H1 (cell line): ENCODE measurements at regions not wholly inside any gene's neighbourhood (a gene's known extent, or its start where the extent isn't known, plus 50 kb on each side); places are given as distances from the start of the nearest gene placed in this dataset.

Experiments
- CTCF ChIA-PET: fragments of 300-600 bp; sonication (Branson Sonifier 250); formaldehyde crosslinking; loops from one replicate; lab custom pipeline; 2021; ENCODE audit not compliant: partially characterized antibody; lab: Charles Lee
- POLR2A ChIA-PET: fragments of 300-600 bp; sonication (Branson Sonifier 250); formaldehyde crosslinking; loops from one replicate; lab custom pipeline; 2021; ENCODE audit warnings: inconsistent platforms; ENCODE audit not compliant: partially characterized antibody; lab: Charles Lee
- DNase-seq, 2 experiments: peaks; one replicate each; pipeline versions ENCODE4 v3.0.0 to v3.0.0-alpha.2; 2010 to 2022; ENCODE audit warnings: low spot score in 2 of 2, low read depth in 1 of 2, mixed read lengths in 1 of 2
- FAIRE-seq: peaks from 2 replicates; lab custom pipeline; 2011; peaks lifted over from hg19 to GRCh38; lab: Jason Lieb, UNC
- H2AFZ ChIP-seq: 2 replicates; pipeline ENCODE4 v1.8.1; 2012; ENCODE audit warnings: low read length, inconsistent platforms
- H2AK5ac ChIP-seq: 2 replicates; pipeline ENCODE4 v1.6.1; 2013; ENCODE audit warnings: low read depth, low read length
- H2BK120ac ChIP-seq: replicated peaks from 2 replicates; pipeline ENCODE3; 2013; ENCODE audit warnings: low read depth, low read length, inconsistent platforms
- H2BK12ac ChIP-seq: 2 replicates; pipeline ENCODE4 v1.6.1; 2013; ENCODE audit warnings: low read depth, low read length
- H2BK15ac ChIP-seq: 2 replicates; pipeline ENCODE4 v1.6.1; 2013; ENCODE audit warnings: low read length
- H2BK20ac ChIP-seq: 2 replicates; pipeline ENCODE4 v1.6.1; 2013; ENCODE audit warnings: low read length
- H2BK5ac ChIP-seq: 2 replicates; pipeline ENCODE4 v1.6.1; 2013; ENCODE audit warnings: low read depth, low read length
- H3K14ac ChIP-seq: 2 replicates; pipeline ENCODE4 v1.6.1; 2013; ENCODE audit warnings: inconsistent platforms; ENCODE audit not compliant: insufficient read length
- H3K18ac ChIP-seq: 2 replicates; pipeline ENCODE4 v1.6.1; 2013; ENCODE audit warnings: low read length; ENCODE audit errors: extremely low read depth
- H3K23ac ChIP-seq: 2 replicates; pipeline ENCODE4 v1.6.1; 2013; ENCODE audit warnings: inconsistent platforms; ENCODE audit not compliant: insufficient read length
- H3K23me2 ChIP-seq: 2 replicates; pipeline ENCODE4 v1.6.1; 2013; ENCODE audit warnings: low read depth, low read length
- H3K27ac ChIP-seq: 2 replicates; pipeline ENCODE4 v1.6.1; 2011; ENCODE audit warnings: low read depth, low read length, inconsistent platforms
- H3K27me3 ChIP-seq, 4 experiments: replicated peaks in 1 of 4; 1 replicate in 1 of 4; 2 replicates in 3 of 4; pipeline versions ENCODE4 v1.6.1 to v1.8.1; 2011 to 2013; ENCODE audit warnings: low read length in 3 of 4, mild to moderate bottlenecking in 3 of 4, inconsistent platforms in 2 of 4, mixed read lengths in 2 of 4, moderate library complexity in 1 of 4; ENCODE audit not compliant: control insufficient read depth in 3 of 4, insufficient read depth in 3 of 4; ENCODE audit errors: extremely low read depth in 1 of 4
- H3K36me3 ChIP-seq, 4 experiments: 2 replicates each; pipeline versions ENCODE4 v1.6.1 to v1.8.1; 2011 to 2013; ENCODE audit warnings: mild to moderate bottlenecking in 4 of 4, low read length in 3 of 4, moderate library complexity in 2 of 4, control low read depth in 1 of 4, inconsistent platforms in 1 of 4; ENCODE audit not compliant: insufficient read depth in 4 of 4, control insufficient read depth in 2 of 4
- H3K4ac ChIP-seq: replicated peaks from 2 replicates; pipeline ENCODE3; 2013; ENCODE audit warnings: low read length, low read depth, mixed read lengths, inconsistent platforms; ENCODE audit not compliant: insufficient read length
- H3K4me1 ChIP-seq, 4 experiments: replicated peaks in 1 of 4; 1 replicate in 1 of 4; 2 replicates in 3 of 4; pipeline versions ENCODE4 v1.6.1 to v1.8.1; 2011 to 2013; ENCODE audit warnings: low read length in 3 of 4, inconsistent platforms in 2 of 4, mixed read lengths in 1 of 4; ENCODE audit not compliant: insufficient read depth in 4 of 4, control insufficient read depth in 3 of 4
- H3K4me2 ChIP-seq, 2 experiments: 2 replicates each; pipeline versions ENCODE4 v1.6.1 to v1.8.1; 2011 to 2013; ENCODE audit warnings: low read depth in 2 of 2, low read length in 2 of 2, control low read depth in 1 of 2, inconsistent platforms in 1 of 2, mild to moderate bottlenecking in 1 of 2; ENCODE audit not compliant: insufficient read depth in 1 of 2
- H3K4me3 ChIP-seq, 4 experiments: fragments of 200-600, 300-600 bp in 1 of 4; sonication (generic), shearing (Covaris generic), sonication (Bioruptor Twin) in 1 of 4; 2 replicates each; pipeline versions ENCODE4 v1.5.1 to v1.8.1; 2011 to 2016; ENCODE audit warnings: low read length in 4 of 4, low read depth in 3 of 4, control low read depth in 2 of 4, inconsistent platforms in 2 of 4, mild to moderate bottlenecking in 2 of 4, mixed read lengths in 1 of 4, moderate library complexity in 1 of 4; ENCODE audit not compliant: insufficient read depth in 2 of 4; ENCODE audit errors: extremely low read depth in 1 of 4
- H3K56ac ChIP-seq: replicated peaks from 2 replicates; pipeline ENCODE3; 2013; ENCODE audit warnings: low read depth, mild to moderate bottlenecking, mixed read lengths, low read length, inconsistent platforms; ENCODE audit not compliant: insufficient read length
- H3K79me1 ChIP-seq: 2 replicates; pipeline ENCODE4 v1.6.1; 2013; ENCODE audit warnings: low read depth, low read length, control low read depth
- H3K79me2 ChIP-seq, 2 experiments: 2 replicates each; pipeline versions ENCODE4 v1.6.1 to v1.8.1; 2012 to 2013; ENCODE audit warnings: low read length in 2 of 2, mild to moderate bottlenecking in 2 of 2, inconsistent platforms in 1 of 2; ENCODE audit not compliant: insufficient read depth in 2 of 2, control insufficient read depth in 1 of 2
- H3K9ac ChIP-seq, 4 experiments: replicated peaks in 1 of 4; 1 replicate in 1 of 4; 2 replicates in 3 of 4; pipeline versions ENCODE4 v1.6.1 to v1.8.1; 2011 to 2013; ENCODE audit warnings: low read depth in 3 of 4, low read length in 3 of 4, control low read depth in 2 of 4, mild to moderate bottlenecking in 2 of 4, moderate library complexity in 2 of 4, inconsistent platforms in 1 of 4; ENCODE audit errors: extremely low read depth in 1 of 4
- H3K9me3 ChIP-seq, 2 experiments: 2 replicates each; pipeline versions ENCODE4 v1.6.1 to v1.8.1; 2012 to 2013; ENCODE audit warnings: mild to moderate bottlenecking in 2 of 2, moderate library complexity in 2 of 2, control low read depth in 1 of 2, inconsistent platforms in 1 of 2, low read depth in 1 of 2, low read length in 1 of 2, mixed read lengths in 1 of 2; ENCODE audit not compliant: insufficient read depth in 2 of 2
- H4K20me1 ChIP-seq, 2 experiments: replicated peaks in 1 of 2; 2 replicates each; pipeline versions ENCODE3 to v1.8.1; 2011 to 2013; ENCODE audit warnings: inconsistent platforms in 2 of 2, low read length in 2 of 2, mild to moderate bottlenecking in 1 of 2; ENCODE audit not compliant: insufficient read depth in 2 of 2, control insufficient read depth in 1 of 2
- H4K5ac ChIP-seq: 2 replicates; pipeline ENCODE4 v1.6.1; 2013; ENCODE audit warnings: low read length, low read depth, mixed read lengths, inconsistent platforms; ENCODE audit not compliant: insufficient read length
- H4K8ac ChIP-seq: 2 replicates; pipeline ENCODE4 v1.8.0; 2013; ENCODE audit warnings: mild to moderate bottlenecking, moderate library complexity, low read length, inconsistent platforms; ENCODE audit not compliant: insufficient read depth; ENCODE audit errors: extremely low read depth
- H4K91ac ChIP-seq: replicated peaks from 2 replicates; pipeline ENCODE3; 2013; ENCODE audit warnings: low read length, mixed read lengths, inconsistent platforms; ENCODE audit not compliant: insufficient read length
- CTCF ChIP-seq, 3 experiments: IDR thresholded peaks; 1 replicate in 2 of 3; 2 replicates in 1 of 3; pipeline versions ENCODE4 v1.5.1 to v1.6.1; 2011; ENCODE audit warnings: low read length in 3 of 3, mild to moderate bottlenecking in 3 of 3, inconsistent platforms in 2 of 3, low read depth in 1 of 3, moderate library complexity in 1 of 3; ENCODE audit not compliant: insufficient read depth in 1 of 3; ENCODE audit errors: control extremely low read depth in 1 of 3
- EZH2 ChIP-seq: fragments of 200-600 bp; sonication (generic); IDR thresholded peaks from 2 replicates; pipeline ENCODE4 v1.7.1; 2012; ENCODE audit warnings: low read depth, mild to moderate bottlenecking, moderate library complexity, low read length, inconsistent platforms; ENCODE audit not compliant: severe bottlenecking
- HDAC6 ChIP-seq: IDR thresholded peaks from one replicate; pipeline ENCODE4 v1.7.1; 2012; ENCODE audit warnings: low read depth, mild to moderate bottlenecking, inconsistent platforms, low read length, moderate library complexity
- JUND ChIP-seq: IDR thresholded peaks from 2 replicates; pipeline ENCODE4 v1.6.1; 2011; ENCODE audit warnings: mild to moderate bottlenecking, improper control_type of control experiment, low read length
- KDM5A ChIP-seq: fragments of 200-600 bp; IDR thresholded peaks from 2 replicates; pipeline ENCODE4 v1.7.1; 2012; ENCODE audit warnings: mild to moderate bottlenecking, low read length, inconsistent platforms, mixed read lengths
- NANOG ChIP-seq: IDR thresholded peaks from 2 replicates; pipeline ENCODE4 v1.6.1; 2011; ENCODE audit warnings: low read length, low read depth, mild to moderate bottlenecking, inconsistent platforms; ENCODE audit not compliant: insufficient read depth, poor library complexity, severe bottlenecking
- NRF1 ChIP-seq: IDR thresholded peaks from 2 replicates; pipeline ENCODE4 v1.6.1; 2011; ENCODE audit warnings: mild to moderate bottlenecking, low read depth, low read length, improper control_type of control experiment
- RFX5 ChIP-seq: IDR thresholded peaks from 2 replicates; pipeline ENCODE4 v1.6.1; 2011; ENCODE audit warnings: low read depth, low read length, improper control_type of control experiment, borderline replicate concordance
- RXRA ChIP-seq: IDR thresholded peaks from 2 replicates; pipeline ENCODE4 v1.6.1; 2011; ENCODE audit warnings: low read depth, mild to moderate bottlenecking, low read length, moderate library complexity; ENCODE audit not compliant: insufficient read depth
- SP1 ChIP-seq: IDR thresholded peaks from 2 replicates; pipeline ENCODE4 v1.6.1; 2011; ENCODE audit warnings: low read depth, low read length
- WGBS, 2 experiments: shearing (Covaris generic) in 1 of 2; methylation state at CpG; one replicate each; pipeline versions ENCODE4 v1.1.6 to v1.1.7; 2013 to 2015; ENCODE audit warnings: low lambda C conversion rate in 2 of 2, mixed read lengths in 2 of 2, inconsistent platforms in 1 of 2, low coverage in 1 of 2, missing lambda C conversion rate in 1 of 2; ENCODE audit not compliant: insufficient replicate concordance in 2 of 2, insufficient coverage in 1 of 2, insufficient read length in 1 of 2; ENCODE audit errors: extremely low coverage in 1 of 2, missing lambda C conversion rate in 1 of 2; 5-methylcytosine and 5-hydroxymethylcytosine counted together

GRCh38 chr11:11718511-11718910 lies 96.7 kb upstream of the GALNT18 start:
- Histone ChIP-seq H2AFZ (no peak overlapping the region), H2BK5ac (no peak overlapping the region), H3K79me1 (no peaks in the 10 kb centered on the region), H3K14ac (no peak overlapping the region), H3K23ac (no peak overlapping the region), H3K36me3 (no peaks in the 10 kb centered on the region), H3K9me3 (peaks cover 11 to 13% of the 10 kb centered on the region in 2 experiments), H3K79me2 (no peaks in the 10 kb centered on the region), H3K23me2 (no peaks in the 10 kb centered on the region), H3K56ac (no peak overlapping the region), H3K9ac (no peak overlapping the region), H2AK5ac (no peak overlapping the region), H3K4me1 (no peaks in the 10 kb centered on the region), H3K18ac (no peak overlapping the region), H2BK15ac (no peak overlapping the region), H3K27me3 (no peaks in the 10 kb centered on the region), H3K4ac (no peak overlapping the region), H3K4me2 (no peak overlapping the region), H2BK20ac (no peak overlapping the region), H3K27ac (no peak overlapping the region), H2BK12ac (no peak overlapping the region), H4K8ac (no peak overlapping the region), H4K20me1 (no peaks in the 10 kb centered on the region), H4K5ac (no peak overlapping the region), H4K91ac (no peak overlapping the region), H3K4me3 (no peak overlapping the region), H2BK120ac (no peak overlapping the region)
- ChIA-PET POLR2A (no interaction called here), CTCF (interaction anchor here (1.1 kb wide), 2 partner anchors 16 to 67 kb away, joined by 3 read pairs; no protein-coding TSS in a partner anchor)
- FAIRE-seq (no peak), DNase-seq (no peak)
- 93% methylated on average over 3 of the region's 3 CpGs; no CpG with 5 or more reads in 1 of the 2 experiments for WGBS, 2 experiments
- TF ChIP-seq KDM5A, result no peak
- TF ChIP-seq HDAC6, result no peak
- no peak for TF ChIP-seq NANOG
- no peak for TF ChIP-seq JUND
- TF ChIP-seq CTCF (IDR thresholded peaks at IDR 0.05; ENCODE audit: control extremely low read depth in 1 of 3, insufficient read depth in 1 of 3, low read depth in 1 of 3, low read length in 3 of 3), result no peak
- TF ChIP-seq SP1, result no peak
- TF ChIP-seq NRF1, result no peak
- TF ChIP-seq RFX5, result no peak
- no peak for TF ChIP-seq RXRA
- TF ChIP-seq EZH2, result no peak
